Prostate gland (tissue), 1 donor: ENCODE measurements at regions not wholly inside any gene's neighbourhood (a gene's known extent, or its start where the extent isn't known, plus 50 kb on each side); places are given as distances from the start of the nearest gene placed in this dataset.

ENCODE experiments used
- POLR2A ChIP-seq: fragments of 450-650 bp; IDR thresholded peaks from one replicate; pipeline ENCODE4 v1.6.1; 2016; ENCODE audit warnings: antibody characterized with exemption, mild to moderate bottlenecking
- POLR2AphosphoS5 ChIP-seq: sonication (generic); formaldehyde crosslinking; IDR thresholded peaks from one replicate; pipeline ENCODE4 v1.6.1; 2017; ENCODE audit warnings: antibody characterized with exemption

- TF ChIP-seq POLR2A (no peak), POLR2AphosphoS5 (no peak)
These were observed 66.8 kb upstream of the RAD23B start for GRCh38 chr9:107216329-107216728.
